GM12864 (cell line): ENCODE measurements at regions not wholly inside any gene's neighbourhood (a gene's known extent, or its start where the extent isn't known, plus 50 kb on each side); places are given as distances from the start of the nearest gene placed in this dataset.
"Not testable (repeated sequence)": the region's sequence is repeated elsewhere in the genome, so short reads cannot be mapped to it uniquely, and the experiment has no call there.

ENCODE experiments used
- DNase-seq: peaks from one replicate; pipeline ENCODE4 v3.0.0-alpha.2; 2011; ENCODE audit warnings: low read depth
- H3K4me3 ChIP-seq: 2 replicates; pipeline ENCODE4 v1.5.1; 2011; ENCODE audit warnings: mild to moderate bottlenecking, low read depth, low read length, control low read depth
- CTCF ChIP-seq: IDR thresholded peaks from 2 replicates; pipeline ENCODE4 v1.5.1; 2011; ENCODE audit warnings: low read depth, mild to moderate bottlenecking, moderate library complexity, low read length, control low read depth, inconsistent platforms; ENCODE audit errors: missing control alignments

DNA sequence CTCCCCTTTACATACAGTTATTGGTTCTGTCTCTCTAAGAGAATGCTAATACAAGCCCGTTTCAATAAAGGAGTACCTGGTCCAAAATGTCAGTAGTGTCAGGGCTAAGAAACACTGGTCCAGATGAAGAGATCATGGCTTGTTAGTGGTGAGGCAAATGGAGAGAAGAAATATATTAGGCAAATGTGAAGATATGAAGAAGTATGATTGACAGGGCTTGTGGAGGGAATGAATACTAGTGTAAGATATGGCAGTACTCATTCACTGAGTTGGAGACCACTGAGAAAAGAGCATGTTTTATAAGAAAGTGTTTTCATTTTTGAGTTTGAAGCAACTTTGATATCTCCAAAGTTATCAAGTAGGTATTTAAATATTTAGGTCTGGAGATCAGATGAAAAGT lies 290.5 kb upstream of the MEF2C start:
- no peak for TF ChIP-seq CTCF
- DNase-seq: no peak
- no peak overlapping the region for H3K4me3 ChIP-seq

GRCh38 chr5:89168766-89169165 lies 285.8 kb upstream of the MEF2C start:
- no peak for TF ChIP-seq CTCF
- peak; percentile 8 for DNase-seq

DNA sequence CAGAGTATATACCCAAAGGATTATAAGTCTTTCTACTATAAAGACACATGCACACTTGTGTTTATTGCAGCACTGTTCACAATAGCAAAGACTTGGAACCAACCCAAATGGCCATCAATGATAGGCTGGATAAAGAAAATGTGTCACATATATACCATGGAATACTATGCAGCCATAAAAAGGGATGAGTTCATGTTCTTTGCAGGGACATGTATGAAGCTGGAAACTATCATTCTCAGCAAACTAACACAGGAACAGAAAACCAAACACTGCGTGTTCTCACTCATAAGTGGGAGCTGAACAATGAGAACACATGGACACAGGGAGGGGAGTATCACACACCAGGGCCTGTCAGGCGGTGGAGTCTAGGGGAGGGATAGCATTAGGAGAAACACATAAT lies 281.7 kb upstream of the MEF2C start:
- H3K4me3 ChIP-seq, DNase-seq: not testable (repeated sequence)

More at GRCh38 chr5:89168766-89169165, 285.8 kb upstream of the MEF2C start:
- no peak overlapping the region for H3K4me3 ChIP-seq

DNA sequence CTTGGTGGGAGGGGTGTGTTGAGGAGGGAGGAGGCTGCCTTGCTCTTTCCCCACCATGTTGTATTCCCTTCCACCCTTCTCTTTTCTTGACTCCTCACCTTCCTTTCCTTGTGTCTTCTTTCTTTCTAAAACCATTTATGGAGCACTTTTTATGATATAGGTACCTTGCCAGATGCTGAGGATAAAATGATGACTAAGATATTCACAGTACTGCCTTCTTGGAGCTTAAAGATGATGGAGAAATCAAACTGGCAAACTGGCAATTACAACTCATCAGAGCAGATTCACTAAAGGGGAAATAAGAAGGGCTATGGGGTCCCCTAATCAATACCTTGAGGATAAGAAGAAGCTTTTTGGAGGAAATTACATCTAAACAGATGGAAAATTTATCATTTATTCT lies 273.2 kb upstream of the MEF2C start:
- no peak for TF ChIP-seq CTCF
- DNase-seq: no peak
- no peak overlapping the region for H3K4me3 ChIP-seq

GRCh38 chr5:89147031-89147430 lies 264.0 kb upstream of the MEF2C start:
- DNase-seq: no peak
- no peak overlapping the region for H3K4me3 ChIP-seq
- TF ChIP-seq CTCF: no peak

DNA sequence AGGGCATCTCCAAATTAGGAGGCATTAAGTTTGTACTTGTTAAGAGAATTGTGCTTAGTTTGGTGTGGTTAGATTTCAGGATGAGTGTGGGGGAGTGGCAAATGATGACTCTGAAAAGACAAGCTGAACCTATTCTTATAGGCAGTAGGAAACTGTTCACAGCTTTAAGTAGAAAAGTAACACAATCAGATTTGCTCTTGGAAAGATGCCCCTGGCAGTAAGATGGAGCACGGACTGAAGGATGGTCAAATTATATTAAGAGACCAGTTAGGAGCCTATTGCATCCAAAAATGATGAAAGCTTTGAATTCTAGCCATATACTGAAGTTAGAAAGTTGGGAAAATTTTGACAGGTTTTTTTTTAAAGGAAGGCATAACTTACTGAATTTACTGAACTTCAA lies 254.2 kb upstream of the MEF2C start:
- no peak for DNase-seq
- H3K4me3 ChIP-seq: no peak overlapping the region
- TF ChIP-seq CTCF: no peak

DNA sequence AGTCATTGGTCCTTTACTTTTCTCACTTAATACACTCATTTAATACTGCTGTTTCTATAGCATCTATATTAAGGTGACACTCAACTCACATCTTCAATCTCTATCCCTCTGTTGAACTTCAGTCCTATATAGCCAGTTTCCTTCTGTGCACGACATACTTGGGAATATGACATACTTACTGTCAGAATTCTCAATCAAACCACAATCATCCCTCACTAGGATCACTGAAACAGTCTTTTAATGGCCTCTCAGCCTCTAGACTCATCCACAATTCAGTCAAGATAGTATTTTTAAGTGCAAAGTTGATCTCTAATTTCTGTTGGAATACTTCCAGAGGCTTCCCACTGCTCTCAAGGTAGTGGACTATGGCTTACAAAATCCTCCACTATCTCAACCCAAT lies 251.0 kb upstream of the MEF2C start:
- DNase-seq: no peak
- TF ChIP-seq CTCF: no peak
- H3K4me3 ChIP-seq: no peak overlapping the region

- TF ChIP-seq CTCF: no peak
- DNase-seq: no peak
- no peak overlapping the region for H3K4me3 ChIP-seq
Observed at GRCh38 chr5:89133129-89133528, 250.1 kb upstream of the MEF2C start.
